Adrenal gland (tissue), 5 donors: ENCODE measurements at regions not wholly inside any gene's neighbourhood (a gene's known extent, or its start where the extent isn't known, plus 50 kb on each side); places are given as distances from the start of the nearest gene placed in this dataset.

Experiments
- CTCF ChIP-seq, 6 experiments: fragments of 450-650 bp in 4 of 6; fragments of 200-600 bp in 2 of 6; sonication (generic) in 1 of 6; IDR thresholded peaks; 1 replicate in 5 of 6; 2 replicates in 1 of 6; pipeline versions ENCODE4 v1.5.1 to v1.8.0; 2016 to 2021; ENCODE audit warnings: antibody characterized with exemption in 6 of 6, mild to moderate bottlenecking in 2 of 6, moderate library complexity in 1 of 6
- POLR2A ChIP-seq, 2 donors: fragments of 450-650 bp; IDR thresholded peaks; one replicate each; pipeline ENCODE4 v1.6.1; 2017; ENCODE audit warnings: antibody characterized with exemption in 2 of 2, mild to moderate bottlenecking in 2 of 2, moderate library complexity in 1 of 2
- donor health status: DM: no; HTN: no; CAD: no.

GRCh38 chr3:139225548-139225947, 118.3 kb upstream of the MRPS22 start:
- no peak for TF ChIP-seq CTCF (IDR thresholded peaks at IDR 0.05)
- no peak for TF ChIP-seq POLR2A (IDR thresholded peaks at IDR 0.05)
